Uterus (tissue), 3 donors: ENCODE measurements at regions not wholly inside any gene's neighbourhood (a gene's known extent, or its start where the extent isn't known, plus 50 kb on each side); places are given as distances from the start of the nearest gene placed in this dataset.

ENCODE experiments used
- DNase-seq, 2 donors: peaks; one replicate each; pipeline ENCODE4 v3.0.0-alpha.2; 2019 to 2020
- H3K27ac ChIP-seq, 2 donors: fragments of 200-600 bp; sonication (generic); 1 replicate in 1 of 2; 2 replicates in 1 of 2; pipeline ENCODE4 v1.5.1; 2016 to 2018
- H3K27me3 ChIP-seq, 2 donors: fragments of 200-600 bp; sonication (generic); one replicate each; pipeline ENCODE4 v1.5.1; 2018 to 2019; ENCODE audit warnings: control low read depth in 1 of 2
- H3K36me3 ChIP-seq, 2 donors: fragments of 200-600 bp; sonication (generic); one replicate each; pipeline ENCODE4 v1.5.1; 2019; ENCODE audit warnings: control low read depth in 1 of 2
- H3K4me1 ChIP-seq, 2 donors: fragments of 200-600 bp; sonication (generic); one replicate each; pipeline ENCODE4 v1.5.1; 2018 to 2019; ENCODE audit warnings: control low read depth in 1 of 2
- H3K4me3 ChIP-seq, 2 donors: fragments of 200-600 bp; sonication (generic); 1 replicate in 1 of 2; 2 replicates in 1 of 2; pipeline ENCODE4 v1.5.1; 2018 to 2019; ENCODE audit warnings: mild to moderate bottlenecking in 1 of 2
- H3K9me3 ChIP-seq, 2 donors: fragments of 200-600 bp; sonication (generic); one replicate each; pipeline ENCODE4 v1.5.1; 2019; ENCODE audit warnings: control low read depth in 1 of 2
- POLR2A ChIP-seq, 2 donors: fragments of 450-650 bp; IDR thresholded peaks; one replicate each; pipeline ENCODE4 v1.6.1; 2016; ENCODE audit warnings: antibody characterized with exemption in 2 of 2, mild to moderate bottlenecking in 1 of 2, moderate library complexity in 1 of 2
- intact Hi-C: fragments of 100-400 bp; cut with DNase I; formaldehyde crosslinking; loops from one replicate; pipeline ENCODE4 v1.15.1; 2023; ENCODE audit warnings: low total_unique reads
- TF ChIP-seq, protein P1 (sequence below), 4 experiments: fragments of 200-600 bp in 2 of 4; fragments of 450-650 bp in 2 of 4; sonication (generic) in 2 of 4; IDR thresholded peaks; one replicate each; pipeline ENCODE4 v1.5.1; 2016 to 2019; ENCODE audit warnings: antibody characterized with exemption in 4 of 4, mild to moderate bottlenecking in 2 of 4, moderate library complexity in 1 of 4
- donor health status: DM: yes; HTN: yes; CAD: no.

DNA sequence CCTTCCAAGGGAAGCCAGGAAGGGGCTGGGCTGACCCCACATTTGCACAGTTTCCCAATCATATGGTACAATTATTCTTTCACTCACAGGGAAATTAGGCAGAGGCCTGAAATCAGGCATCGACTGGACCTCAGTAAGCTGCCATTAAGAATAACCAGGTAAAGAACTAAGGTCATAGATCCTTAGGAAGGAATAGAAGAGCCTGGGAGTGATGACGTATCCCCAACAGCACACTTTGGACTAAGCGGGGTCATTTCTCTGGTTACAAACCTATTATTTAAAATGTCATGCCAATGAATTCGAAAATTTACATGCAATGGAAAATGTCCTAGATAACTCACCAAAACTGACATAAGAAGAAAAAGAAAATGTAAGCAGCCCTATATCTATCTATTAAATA, 118.2 kb downstream of the BRD1 start:
- Histone ChIP-seq H3K4me3 (no peak overlapping the region), H3K9me3 (no peaks in the 10 kb centered on the region), H3K27me3 (peaks cover 0 to 5% of the 10 kb centered on the region in 2 donors), H3K4me1 (no peaks in the 10 kb centered on the region), H3K27ac (no peak overlapping the region), H3K36me3 (no peaks in the 10 kb centered on the region)
- intact Hi-C loops = no loop called here
- TF ChIP-seq POLR2A (IDR thresholded peaks at IDR 0.05) = no peak
- TF ChIP-seq, protein P1, sequence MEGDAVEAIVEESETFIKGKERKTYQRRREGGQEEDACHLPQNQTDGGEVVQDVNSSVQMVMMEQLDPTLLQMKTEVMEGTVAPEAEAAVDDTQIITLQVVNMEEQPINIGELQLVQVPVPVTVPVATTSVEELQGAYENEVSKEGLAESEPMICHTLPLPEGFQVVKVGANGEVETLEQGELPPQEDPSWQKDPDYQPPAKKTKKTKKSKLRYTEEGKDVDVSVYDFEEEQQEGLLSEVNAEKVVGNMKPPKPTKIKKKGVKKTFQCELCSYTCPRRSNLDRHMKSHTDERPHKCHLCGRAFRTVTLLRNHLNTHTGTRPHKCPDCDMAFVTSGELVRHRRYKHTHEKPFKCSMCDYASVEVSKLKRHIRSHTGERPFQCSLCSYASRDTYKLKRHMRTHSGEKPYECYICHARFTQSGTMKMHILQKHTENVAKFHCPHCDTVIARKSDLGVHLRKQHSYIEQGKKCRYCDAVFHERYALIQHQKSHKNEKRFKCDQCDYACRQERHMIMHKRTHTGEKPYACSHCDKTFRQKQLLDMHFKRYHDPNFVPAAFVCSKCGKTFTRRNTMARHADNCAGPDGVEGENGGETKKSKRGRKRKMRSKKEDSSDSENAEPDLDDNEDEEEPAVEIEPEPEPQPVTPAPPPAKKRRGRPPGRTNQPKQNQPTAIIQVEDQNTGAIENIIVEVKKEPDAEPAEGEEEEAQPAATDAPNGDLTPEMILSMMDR (IDR thresholded peaks at IDR 0.05) = no peak
- no peak for DNase-seq

DNA sequence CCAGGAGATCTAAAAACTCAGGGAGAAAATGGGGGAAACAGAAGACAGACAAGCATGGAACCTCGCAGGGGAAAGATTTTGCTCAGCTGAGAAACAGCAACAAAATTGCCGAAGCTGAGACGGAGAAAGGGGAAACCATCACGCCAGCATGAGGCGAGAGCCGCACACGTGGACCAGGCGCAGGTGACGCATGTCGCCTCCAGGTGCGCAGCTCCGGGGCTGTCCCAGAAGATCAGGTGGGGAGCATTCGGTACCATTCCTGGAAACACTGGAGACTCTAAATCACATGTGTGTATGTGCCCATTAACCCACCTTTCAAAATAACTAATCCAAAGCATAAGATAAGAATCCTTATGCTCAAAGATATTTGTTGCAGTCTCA, 121.7 kb downstream of the BRD1 start:
- TF ChIP-seq POLR2A (IDR thresholded peaks at IDR 0.05) = no peak
- TF ChIP-seq, protein P1 (IDR thresholded peaks at IDR 0.05) = no peak
- DNase-seq = no peak
- Histone ChIP-seq H3K27me3 (peaks cover 0 to 10% of the 10 kb centered on the region in 2 donors), H3K36me3 (no peaks in the 10 kb centered on the region), H3K4me1 (no peaks in the 10 kb centered on the region), H3K4me3 (no peak overlapping the region), H3K9me3 (peaks cover 0 to 8% of the 10 kb centered on the region in 2 donors), H3K27ac (no peak overlapping the region)
- intact Hi-C loops = no loop called here

DNA sequence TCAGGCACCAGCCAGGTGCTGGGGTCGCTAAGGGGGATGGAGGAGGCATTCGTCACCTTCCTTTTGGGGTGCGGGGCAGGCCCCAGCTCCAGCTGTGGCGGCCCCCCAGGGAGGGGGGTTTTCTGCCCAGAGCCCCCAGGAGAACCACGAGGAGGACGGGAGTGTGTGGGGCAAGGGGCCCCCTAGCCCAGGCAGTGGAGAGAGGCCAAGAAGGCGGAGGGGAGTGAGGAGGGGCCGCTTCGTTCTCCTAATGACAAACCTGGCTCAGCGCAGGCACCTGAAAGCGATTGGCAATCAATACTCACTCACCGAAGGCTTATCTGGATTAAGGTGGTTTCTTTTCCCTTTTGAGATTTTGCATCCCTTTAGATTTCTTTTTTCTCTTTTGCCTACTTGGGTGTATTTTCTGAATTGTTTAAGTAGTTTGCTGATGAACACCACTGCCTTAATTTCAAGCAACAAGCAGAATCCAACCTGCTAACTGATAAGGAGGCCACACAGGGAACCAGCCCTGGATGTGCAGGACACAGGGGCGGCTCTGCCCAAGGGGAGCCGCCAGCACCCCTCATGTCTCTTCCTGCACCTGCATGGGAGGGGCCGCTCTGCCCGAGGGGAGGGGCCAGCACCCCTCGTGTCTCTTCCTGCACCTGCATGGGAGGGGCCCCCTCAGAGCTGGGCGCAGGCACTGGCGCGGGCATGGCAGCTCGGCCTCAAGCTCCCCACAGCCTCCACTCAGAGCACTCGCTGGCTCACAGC, 122.3 kb downstream of the BRD1 start:
- peaks cover 0 to 10% of the 10 kb centered on the region in 2 donors for H3K27me3 ChIP-seq
- intact Hi-C loops = no loop called here
- no peaks in the 10 kb centered on the region for H3K36me3 ChIP-seq
- no peak for TF ChIP-seq POLR2A (IDR thresholded peaks at IDR 0.05)
- TF ChIP-seq, protein P1 (IDR thresholded peaks at IDR 0.05) = no peak
- no peaks in the 10 kb centered on the region for H3K4me1 ChIP-seq
- DNase-seq = no peak
- H3K4me3 ChIP-seq = no peak overlapping the region
- no peak overlapping the region for H3K27ac ChIP-seq
- H3K9me3 ChIP-seq = peaks cover 0 to 8% of the 10 kb centered on the region in 2 donors

DNA sequence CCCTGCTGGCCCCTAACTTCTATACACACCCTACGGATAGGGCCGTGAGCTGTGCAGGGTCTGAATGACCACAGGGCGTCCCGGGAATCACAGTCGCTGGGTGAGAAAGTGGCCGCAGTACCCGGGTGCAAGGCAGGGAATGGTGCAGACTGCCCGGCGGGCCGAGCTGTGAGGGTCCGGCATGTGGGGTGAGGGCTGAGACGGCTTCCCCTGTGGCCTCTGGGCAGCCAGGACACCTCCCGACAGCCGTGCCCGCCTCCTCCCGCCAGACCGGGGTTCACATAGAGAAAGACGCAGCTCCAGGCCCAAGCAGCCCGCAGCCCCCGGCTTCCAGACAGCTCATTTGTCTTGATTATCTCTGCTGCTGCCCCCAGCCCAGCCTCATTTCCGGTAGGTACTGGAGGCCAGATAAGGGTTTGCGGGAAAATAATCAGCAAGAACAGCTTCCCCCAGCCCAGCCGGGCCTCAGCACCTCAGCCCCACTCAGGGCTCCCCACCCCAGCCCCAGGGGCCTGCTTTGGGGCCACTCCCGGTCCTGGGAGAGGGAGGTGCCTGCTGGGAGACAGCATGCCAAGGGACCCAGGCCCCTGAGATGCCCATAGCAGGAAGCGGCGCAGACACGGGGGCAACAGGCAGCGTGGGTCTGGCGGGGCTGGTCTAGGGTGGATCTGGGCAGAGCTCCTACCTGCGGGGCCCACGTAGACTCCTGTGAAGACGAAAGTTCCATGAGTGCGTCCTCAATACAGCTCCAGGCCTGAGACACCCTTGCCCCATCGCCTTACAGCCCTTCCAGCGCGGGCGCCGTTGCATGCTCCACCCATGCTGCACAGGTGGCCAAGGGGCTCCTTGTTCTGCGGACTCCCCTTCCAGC, 123.1 kb downstream of the BRD1 start:
- Histone ChIP-seq H3K9me3 (peaks cover 0 to 8% of the 10 kb centered on the region in 2 donors), H3K4me1 (no peaks in the 10 kb centered on the region), H3K4me3 (no peak overlapping the region), H3K27me3 (peaks cover 0 to 10% of the 10 kb centered on the region in 2 donors), H3K27ac (no peak overlapping the region), H3K36me3 (no peaks in the 10 kb centered on the region)
- intact Hi-C loops = no loop called here
- TF ChIP-seq, protein P1 (IDR thresholded peaks at IDR 0.05) = no peak
- no peak for TF ChIP-seq POLR2A (IDR thresholded peaks at IDR 0.05)
- no peak for DNase-seq

DNA sequence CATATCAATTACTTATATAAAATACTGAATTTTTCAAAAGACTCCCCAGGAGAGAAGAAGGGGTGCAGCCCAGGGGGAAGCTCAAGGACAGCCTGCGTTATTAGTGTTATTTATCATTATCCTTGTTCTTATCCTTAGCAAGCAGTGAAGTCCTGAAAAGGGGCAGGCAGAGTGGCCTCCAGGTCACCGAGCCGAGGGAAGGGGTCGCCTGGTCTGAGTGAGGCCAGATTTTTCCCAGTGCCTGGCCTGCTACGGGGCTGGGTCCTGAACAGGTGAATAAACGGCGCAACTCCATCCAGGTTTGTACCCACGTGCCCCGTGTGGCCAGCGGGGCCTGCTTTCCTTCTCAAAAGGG, 123.7 kb downstream of the BRD1 start:
- peaks cover 0 to 10% of the 10 kb centered on the region in 2 donors for H3K27me3 ChIP-seq
- no peaks in the 10 kb centered on the region for H3K36me3 ChIP-seq

More for the DNA sequence above, 123.7 kb downstream of the BRD1 start:
- no peak for TF ChIP-seq POLR2A (IDR thresholded peaks at IDR 0.05)
- TF ChIP-seq, protein P1 (IDR thresholded peaks at IDR 0.05) = no peak
- H3K4me1 ChIP-seq = no peaks in the 10 kb centered on the region
- no peak overlapping the region for H3K4me3 ChIP-seq
- peaks cover 0 to 8% of the 10 kb centered on the region in 2 donors for H3K9me3 ChIP-seq
- intact Hi-C loops = no loop called here
- no peak overlapping the region for H3K27ac ChIP-seq
- DNase-seq = no peak
